CD4-positive, alpha-beta T cell treated with Interleukin-10 for 1 hour (primary cell): ENCODE measurements at regions not wholly inside any gene's neighbourhood (a gene's known extent, or its start where the extent isn't known, plus 50 kb on each side); places are given as distances from the start of the nearest gene placed in this dataset.
"Not testable (repeated sequence)": the region's sequence is repeated elsewhere in the genome, so short reads cannot be mapped to it uniquely, and the experiment has no call there.

ENCODE experiments used
- DNase-seq: peaks from one replicate; pipeline ENCODE4 v3.0.0-alpha.2; 2020

DNA sequence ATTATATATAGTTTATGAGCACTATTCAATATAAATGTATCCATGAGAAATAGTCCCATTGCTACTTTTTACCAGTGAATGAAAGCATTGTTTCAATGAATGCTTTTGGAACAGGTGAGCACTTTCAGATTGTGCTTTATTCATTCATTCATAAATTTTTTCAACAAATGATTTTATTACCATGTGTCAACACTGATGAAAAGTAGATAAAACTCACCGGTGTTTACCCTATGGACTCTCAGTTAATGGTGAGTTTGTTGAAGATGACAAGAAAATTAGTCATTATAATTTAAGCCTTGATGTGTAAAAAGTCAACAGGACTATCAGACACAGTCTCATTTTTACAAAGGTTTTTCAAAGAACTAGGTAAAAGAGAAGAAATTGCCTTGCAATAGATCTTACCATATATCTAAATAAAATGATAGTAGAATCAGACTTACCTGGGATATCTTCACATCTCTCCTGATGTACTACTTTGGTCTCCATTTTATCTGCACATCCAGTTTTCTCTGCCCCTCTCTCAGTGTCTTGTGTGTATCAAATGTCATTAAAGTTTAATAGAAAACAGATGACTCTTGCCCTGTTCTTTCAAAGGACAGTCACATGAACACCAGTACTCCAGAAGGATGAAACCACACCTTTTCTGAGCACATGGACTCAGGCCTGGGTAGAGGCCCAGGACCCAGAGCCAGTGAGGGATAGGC is 325.3 kb upstream of the RND3 start:
- DNase-seq = no peak

DNA sequence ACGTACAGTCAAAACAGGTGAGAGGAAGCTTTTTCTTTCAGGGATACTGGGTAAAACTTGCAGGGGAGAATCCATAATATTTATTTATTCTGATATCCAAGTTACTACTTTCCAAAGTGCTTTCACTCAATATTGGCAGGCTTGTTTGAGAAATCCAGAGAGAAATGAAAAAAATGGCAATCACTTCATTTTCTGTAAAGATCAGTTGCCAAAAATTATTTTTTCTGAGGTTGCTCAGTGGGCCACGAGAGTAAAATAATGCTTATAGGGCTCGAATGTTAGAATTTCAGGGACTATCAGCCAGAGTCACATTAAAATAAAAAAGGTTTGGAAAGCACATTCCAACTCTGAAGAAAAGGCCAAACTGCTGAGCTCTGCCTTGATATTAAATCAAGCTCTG is 324.6 kb upstream of the RND3 start:
- no peak for DNase-seq

DNA sequence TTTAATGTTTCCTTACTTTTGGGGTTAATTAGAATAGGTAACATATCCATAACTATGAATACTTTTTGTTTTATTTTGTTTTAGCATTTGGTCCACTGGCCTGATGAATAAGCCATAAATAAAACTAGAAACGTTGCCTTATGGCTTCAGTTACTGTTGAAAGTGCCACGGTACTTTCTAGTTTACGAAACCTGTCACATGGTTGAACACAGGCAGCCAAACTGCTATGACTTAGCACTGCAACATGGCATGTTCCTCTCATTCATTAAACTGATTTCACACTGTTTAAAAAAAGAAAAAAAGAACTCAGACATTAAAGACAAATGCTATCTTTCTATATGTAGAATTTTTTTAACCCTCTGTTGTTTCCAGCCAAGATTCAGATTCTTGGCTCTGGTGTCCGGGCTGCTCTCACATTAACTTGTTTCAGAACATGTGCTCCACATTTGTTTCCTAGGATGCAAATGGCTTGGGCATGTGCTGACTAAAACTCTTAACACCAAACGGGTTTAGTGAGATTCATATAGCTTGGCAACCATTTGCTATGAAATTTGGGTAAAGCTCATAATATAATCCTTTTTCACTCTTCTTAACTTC is 323.9 kb upstream of the RND3 start:
- no peak for DNase-seq

- no peak for DNase-seq
Observed at GRCh38 chr2:150809103-150809502, 321.6 kb upstream of the RND3 start.

GRCh38 chr2:150806336-150806735 is 318.9 kb upstream of the RND3 start:
- no peak for DNase-seq

- no peak for DNase-seq
Observed at GRCh38 chr2:150803689-150804398, 316.4 kb upstream of the RND3 start.

- no peak for DNase-seq
Observed at GRCh38 chr2:150802635-150803034, 315.2 kb upstream of the RND3 start.

- DNase-seq = not testable (repeated sequence)
Observed at GRCh38 chr2:150796236-150796635, 308.8 kb upstream of the RND3 start.

GRCh38 chr2:150792780-150793300 is 305.4 kb upstream of the RND3 start:
- DNase-seq = no peak

DNA sequence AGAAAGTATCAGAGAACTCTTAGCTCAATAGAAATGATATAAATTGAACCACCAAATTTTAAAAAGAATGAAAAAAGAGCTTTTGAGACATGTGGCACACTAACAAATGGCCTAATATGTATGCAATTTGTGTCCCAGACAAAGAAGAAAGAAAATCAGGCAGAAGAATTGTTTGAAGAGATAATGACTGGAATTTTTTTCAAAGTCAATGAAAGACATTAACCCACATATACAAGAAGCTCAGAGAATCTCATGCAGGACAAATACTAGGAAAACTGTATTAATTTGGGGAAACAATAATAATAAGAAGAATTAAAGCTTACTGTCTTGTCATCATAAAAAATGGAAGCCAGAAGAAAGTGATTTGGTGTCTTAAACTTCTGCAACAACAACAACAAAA is 304.1 kb upstream of the RND3 start:
- DNase-seq = no peak

DNA sequence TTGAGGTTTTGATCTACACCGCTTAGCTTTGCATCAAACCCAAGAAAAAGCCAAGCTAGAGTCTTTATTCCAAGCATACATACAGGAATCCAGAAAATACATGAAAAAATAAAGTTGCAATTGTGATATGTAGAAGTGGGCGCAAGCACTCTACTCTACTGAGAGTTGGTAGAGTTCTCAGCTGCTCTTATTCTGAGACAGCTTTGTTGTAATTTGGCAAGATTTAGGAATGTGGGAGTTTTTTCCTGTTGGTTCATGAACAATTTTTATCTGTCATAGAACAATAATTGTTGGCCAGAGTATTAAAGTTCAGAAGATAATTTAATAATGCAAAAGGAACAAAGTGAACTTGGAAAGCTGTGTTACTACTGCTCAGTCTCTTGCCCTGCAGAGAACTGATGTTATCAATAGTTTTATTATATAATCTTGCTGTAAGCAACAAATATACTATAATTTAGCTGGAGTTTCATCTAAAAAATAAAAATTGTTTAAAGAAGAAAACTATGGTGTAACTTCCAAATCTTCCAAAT is 302.0 kb upstream of the RND3 start:
- DNase-seq = no peak

DNA sequence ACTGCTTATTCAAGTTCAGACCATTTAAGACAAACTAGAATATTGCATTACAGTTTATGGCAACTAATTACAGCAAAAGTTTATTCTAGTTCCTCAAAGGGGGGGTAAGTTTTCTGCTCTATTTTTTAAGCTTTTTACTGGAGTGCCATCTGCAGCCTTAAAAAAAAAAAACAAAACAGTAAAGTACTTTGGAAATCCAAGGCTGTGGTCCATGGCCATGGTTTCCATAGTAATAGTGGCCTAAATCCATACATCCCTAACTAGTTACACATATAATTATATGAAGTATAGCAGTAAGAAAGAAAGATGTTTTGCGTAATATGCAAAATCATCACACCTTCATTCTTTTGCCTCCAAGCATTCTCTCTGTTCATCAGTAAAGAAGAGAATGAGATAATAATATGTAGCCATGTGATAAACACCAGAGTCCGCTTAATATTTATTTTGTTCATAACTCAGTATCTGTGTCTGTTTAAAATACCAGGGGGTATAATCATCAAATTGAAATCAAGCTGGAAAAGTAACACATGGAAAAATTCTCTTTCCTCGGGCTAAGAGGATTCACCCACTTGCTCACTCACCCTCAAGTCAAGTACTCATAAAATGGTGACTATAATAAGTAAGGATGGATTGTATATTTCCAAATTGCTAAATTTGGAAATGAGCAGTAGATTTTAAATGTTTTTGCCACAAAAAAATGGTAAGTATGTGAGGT is 301.1 kb upstream of the RND3 start:
- no peak for DNase-seq

GRCh38 chr2:150787353-150788093 is 300.1 kb upstream of the RND3 start:
- DNase-seq = no peak

DNA sequence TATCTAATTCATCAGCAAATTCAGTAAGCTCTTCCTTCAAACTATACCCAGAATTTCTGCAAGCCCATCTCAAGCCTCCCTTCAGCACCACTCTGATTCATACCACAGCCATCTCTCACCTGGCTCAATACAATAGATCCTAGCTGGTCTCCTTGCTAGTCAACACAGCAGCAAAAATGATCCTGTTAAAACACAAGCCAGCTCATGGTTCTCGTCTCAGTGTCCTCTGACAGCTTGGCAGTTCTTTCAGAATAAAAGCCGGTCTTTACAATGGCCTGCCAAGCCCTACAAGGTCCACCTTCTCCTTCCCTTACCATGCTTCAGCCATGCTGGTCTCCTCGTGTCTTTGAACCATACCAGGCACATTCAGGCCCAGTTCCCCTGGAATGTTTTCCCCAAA is 296.9 kb upstream of the RND3 start:
- DNase-seq = no peak

GRCh38 chr2:150783896-150784295 is 296.4 kb upstream of the RND3 start:
- DNase-seq = no peak

GRCh38 chr2:150783015-150783414 is 295.5 kb upstream of the RND3 start:
- DNase-seq = no peak

DNA sequence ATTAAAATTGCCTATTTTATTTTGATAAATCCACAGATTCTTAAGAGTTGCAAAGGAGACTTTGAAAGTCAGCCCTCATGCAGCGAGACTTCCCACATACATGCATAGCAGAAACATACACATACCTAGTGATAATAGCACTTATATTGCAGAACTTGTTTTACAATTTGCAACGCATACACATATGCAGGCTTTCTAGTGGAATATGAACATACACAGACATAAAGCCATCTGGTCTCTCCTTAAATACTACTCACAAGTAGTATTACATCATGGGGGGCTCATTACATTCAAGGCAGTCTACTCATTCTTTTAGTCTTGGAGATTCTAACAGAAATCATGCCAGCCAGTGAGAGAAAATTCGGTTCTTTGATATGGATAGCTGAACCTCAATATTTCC is 295.1 kb upstream of the RND3 start:
- DNase-seq = no peak

GRCh38 chr2:150781142-150781541 is 293.7 kb upstream of the RND3 start:
- no peak for DNase-seq

DNA sequence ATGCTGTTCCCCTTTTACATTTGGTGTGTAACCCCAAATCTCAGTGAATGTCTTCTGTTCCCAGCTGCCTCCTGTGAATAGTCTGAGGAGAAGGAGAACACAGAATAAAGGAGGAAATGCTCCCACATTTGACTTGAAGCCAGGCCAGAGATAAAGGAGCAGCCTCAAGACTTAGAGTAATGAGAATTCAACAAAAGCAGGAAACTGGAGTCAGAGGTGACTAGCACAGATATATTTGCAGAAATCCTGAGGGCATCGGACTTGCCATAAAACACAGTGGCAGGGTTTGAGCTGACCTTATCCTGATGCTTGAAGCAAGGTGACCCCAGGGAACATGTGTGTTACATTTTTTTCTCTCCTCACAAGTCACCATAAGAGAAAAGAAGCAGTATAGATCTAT is 291.4 kb upstream of the RND3 start:
- no peak for DNase-seq

DNA sequence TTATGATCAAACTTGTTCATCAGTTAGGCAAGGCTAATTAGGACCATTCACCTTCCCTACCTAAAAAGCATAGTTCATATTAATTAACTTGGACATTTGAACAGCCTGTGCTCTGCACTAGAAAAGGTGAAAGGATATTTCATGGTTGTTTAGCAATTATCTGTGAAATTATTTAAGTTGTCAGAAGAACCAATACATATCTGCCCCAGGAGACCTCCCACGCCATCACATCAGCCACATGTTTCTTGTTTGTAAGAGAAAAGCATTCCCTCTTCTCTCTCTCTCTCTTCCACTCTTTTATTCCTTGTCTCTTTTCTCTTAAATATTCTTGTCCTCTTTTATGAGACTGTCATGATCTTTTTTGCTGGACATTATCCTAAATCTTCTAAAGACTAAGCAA is 282.0 kb upstream of the RND3 start:
- DNase-seq = no peak

- no peak for DNase-seq
Observed at GRCh38 chr2:150767991-150768746, 280.7 kb upstream of the RND3 start.

DNA sequence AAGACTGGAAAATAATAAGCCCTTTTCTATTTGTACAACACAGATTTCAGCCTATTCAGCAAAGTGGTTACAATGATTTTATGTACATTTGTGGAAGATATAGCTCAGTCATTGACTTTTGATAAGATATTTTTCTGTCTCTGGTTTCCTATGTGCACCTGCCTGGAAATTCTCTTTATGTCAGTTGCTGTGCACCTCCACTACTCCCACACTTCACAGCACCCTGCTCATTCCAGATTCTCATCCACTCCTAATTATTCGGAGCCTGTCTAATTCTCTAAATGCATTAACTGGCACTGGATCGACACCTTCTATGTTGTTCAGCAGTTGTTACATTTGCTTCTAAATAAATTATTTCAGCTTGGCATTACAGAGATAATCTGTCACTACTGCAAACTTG is 275.1 kb upstream of the RND3 start:
- no peak for DNase-seq
